GM21529 (cell line): ENCODE measurements at regions not wholly inside any gene's neighbourhood (a gene's known extent, or its start where the extent isn't known, plus 50 kb on each side); places are given as distances from the start of the nearest gene placed in this dataset.
"Not testable (repeated sequence)": the region's sequence is repeated elsewhere in the genome, so short reads cannot be mapped to it uniquely, and the experiment has no call there.

Source experiments
- ATAC-seq: cut with Tn5 transposase; IDR thresholded peaks from one replicate; pipeline ENCODE4 v1.9.1; 2021; ENCODE audit not compliant: unreplicated experiment

- peak; percentile 64 for ATAC-seq
Observed at GRCh38 chr13:78160793-78161192, 242.2 kb upstream of the EDNRB start.

- no peak for ATAC-seq
Observed at GRCh38 chr13:78152415-78152814, 233.8 kb upstream of the EDNRB start.

GRCh38 chr13:78147905-78148304 lies 229.3 kb upstream of the EDNRB start:
- ATAC-seq, result no peak

GRCh38 chr13:78145276-78145675 lies 226.6 kb upstream of the EDNRB start:
- ATAC-seq, result no peak

- no peak for ATAC-seq
Observed at GRCh38 chr13:78139765-78140164, 221.1 kb upstream of the EDNRB start.

GRCh38 chr13:78138756-78139155 lies 220.1 kb upstream of the EDNRB start:
- no peak for ATAC-seq

- ATAC-seq, result peak; percentile 89
Observed at GRCh38 chr13:78137404-78138142, 218.9 kb upstream of the EDNRB start.

GRCh38 chr13:78136966-78137365 lies 218.3 kb upstream of the EDNRB start:
- ATAC-seq, result no peak

GRCh38 chr13:78133511-78133910 lies 214.9 kb upstream of the EDNRB start:
- no peak for ATAC-seq

GRCh38 chr13:78131811-78132210 lies 213.2 kb upstream of the EDNRB start:
- no peak for ATAC-seq

GRCh38 chr13:78131346-78131745 lies 212.7 kb upstream of the EDNRB start:
- ATAC-seq, result no peak

GRCh38 chr13:78129823-78130222 lies 211.2 kb upstream of the EDNRB start:
- ATAC-seq, result no peak

- ATAC-seq, result no peak
Observed at GRCh38 chr13:78129359-78129758, 210.7 kb upstream of the EDNRB start.

GRCh38 chr13:78121459-78122348 lies 203.1 kb upstream of the EDNRB start:
- ATAC-seq, result peak; percentile 61

GRCh38 chr13:78121001-78121400 lies 202.4 kb upstream of the EDNRB start:
- no peak for ATAC-seq

- not testable (repeated sequence) for ATAC-seq
Observed at GRCh38 chr13:78120144-78120543, 201.5 kb upstream of the EDNRB start.

- ATAC-seq, result peak; percentile 50
Observed at GRCh38 chr13:78117070-78117469, 198.4 kb upstream of the EDNRB start.

- no peak for ATAC-seq
Observed at GRCh38 chr13:78105656-78106055, 187.0 kb upstream of the EDNRB start.

GRCh38 chr13:78103936-78104335 lies 185.3 kb upstream of the EDNRB start:
- no peak for ATAC-seq

- ATAC-seq, result no peak
Observed at GRCh38 chr13:78102741-78103140, 184.1 kb upstream of the EDNRB start.

- ATAC-seq, result peak; percentile 49
Observed at GRCh38 chr13:78102121-78102677, 183.6 kb upstream of the EDNRB start.

- ATAC-seq, result no peak
Observed at GRCh38 chr13:78100486-78100885, 181.9 kb upstream of the EDNRB start.
